H1 (cell line): ENCODE measurements at regions not wholly inside any gene's neighbourhood (a gene's known extent, or its start where the extent isn't known, plus 50 kb on each side); places are given as distances from the start of the nearest gene placed in this dataset.

Experiments
- CTCF ChIA-PET: fragments of 300-600 bp; sonication (Branson Sonifier 250); formaldehyde crosslinking; loops from one replicate; lab custom pipeline; 2021; ENCODE audit not compliant: partially characterized antibody; lab: Charles Lee
- POLR2A ChIA-PET: fragments of 300-600 bp; sonication (Branson Sonifier 250); formaldehyde crosslinking; loops from one replicate; lab custom pipeline; 2021; ENCODE audit warnings: inconsistent platforms; ENCODE audit not compliant: partially characterized antibody; lab: Charles Lee
- DNase-seq, 2 experiments: peaks; one replicate each; pipeline versions ENCODE4 v3.0.0 to v3.0.0-alpha.2; 2010 to 2022; ENCODE audit warnings: low spot score in 2 of 2, low read depth in 1 of 2, mixed read lengths in 1 of 2
- FAIRE-seq: peaks from 2 replicates; lab custom pipeline; 2011; peaks lifted over from hg19 to GRCh38; lab: Jason Lieb, UNC
- H2AFZ ChIP-seq: 2 replicates; pipeline ENCODE4 v1.8.1; 2012; ENCODE audit warnings: low read length, inconsistent platforms
- H2AK5ac ChIP-seq: 2 replicates; pipeline ENCODE4 v1.6.1; 2013; ENCODE audit warnings: low read depth, low read length
- H2BK120ac ChIP-seq: replicated peaks from 2 replicates; pipeline ENCODE3; 2013; ENCODE audit warnings: low read depth, low read length, inconsistent platforms
- H2BK12ac ChIP-seq: 2 replicates; pipeline ENCODE4 v1.6.1; 2013; ENCODE audit warnings: low read depth, low read length
- H2BK15ac ChIP-seq: 2 replicates; pipeline ENCODE4 v1.6.1; 2013; ENCODE audit warnings: low read length
- H2BK20ac ChIP-seq: 2 replicates; pipeline ENCODE4 v1.6.1; 2013; ENCODE audit warnings: low read length
- H2BK5ac ChIP-seq: 2 replicates; pipeline ENCODE4 v1.6.1; 2013; ENCODE audit warnings: low read depth, low read length
- H3K14ac ChIP-seq: 2 replicates; pipeline ENCODE4 v1.6.1; 2013; ENCODE audit warnings: inconsistent platforms; ENCODE audit not compliant: insufficient read length
- H3K18ac ChIP-seq: 2 replicates; pipeline ENCODE4 v1.6.1; 2013; ENCODE audit warnings: low read length; ENCODE audit errors: extremely low read depth
- H3K23ac ChIP-seq: 2 replicates; pipeline ENCODE4 v1.6.1; 2013; ENCODE audit warnings: inconsistent platforms; ENCODE audit not compliant: insufficient read length
- H3K23me2 ChIP-seq: 2 replicates; pipeline ENCODE4 v1.6.1; 2013; ENCODE audit warnings: low read depth, low read length
- H3K27ac ChIP-seq: 2 replicates; pipeline ENCODE4 v1.6.1; 2011; ENCODE audit warnings: low read depth, low read length, inconsistent platforms
- H3K27me3 ChIP-seq, 4 experiments: replicated peaks in 1 of 4; 1 replicate in 1 of 4; 2 replicates in 3 of 4; pipeline versions ENCODE4 v1.6.1 to v1.8.1; 2011 to 2013; ENCODE audit warnings: low read length in 3 of 4, mild to moderate bottlenecking in 3 of 4, inconsistent platforms in 2 of 4, mixed read lengths in 2 of 4, moderate library complexity in 1 of 4; ENCODE audit not compliant: control insufficient read depth in 3 of 4, insufficient read depth in 3 of 4; ENCODE audit errors: extremely low read depth in 1 of 4
- H3K36me3 ChIP-seq, 4 experiments: 2 replicates each; pipeline versions ENCODE4 v1.6.1 to v1.8.1; 2011 to 2013; ENCODE audit warnings: mild to moderate bottlenecking in 4 of 4, low read length in 3 of 4, moderate library complexity in 2 of 4, control low read depth in 1 of 4, inconsistent platforms in 1 of 4; ENCODE audit not compliant: insufficient read depth in 4 of 4, control insufficient read depth in 2 of 4
- H3K4ac ChIP-seq: replicated peaks from 2 replicates; pipeline ENCODE3; 2013; ENCODE audit warnings: low read length, low read depth, mixed read lengths, inconsistent platforms; ENCODE audit not compliant: insufficient read length
- H3K4me1 ChIP-seq, 4 experiments: replicated peaks in 1 of 4; 1 replicate in 1 of 4; 2 replicates in 3 of 4; pipeline versions ENCODE4 v1.6.1 to v1.8.1; 2011 to 2013; ENCODE audit warnings: low read length in 3 of 4, inconsistent platforms in 2 of 4, mixed read lengths in 1 of 4; ENCODE audit not compliant: insufficient read depth in 4 of 4, control insufficient read depth in 3 of 4
- H3K4me2 ChIP-seq, 2 experiments: 2 replicates each; pipeline versions ENCODE4 v1.6.1 to v1.8.1; 2011 to 2013; ENCODE audit warnings: low read depth in 2 of 2, low read length in 2 of 2, control low read depth in 1 of 2, inconsistent platforms in 1 of 2, mild to moderate bottlenecking in 1 of 2; ENCODE audit not compliant: insufficient read depth in 1 of 2
- H3K4me3 ChIP-seq, 4 experiments: fragments of 200-600, 300-600 bp in 1 of 4; sonication (generic), shearing (Covaris generic), sonication (Bioruptor Twin) in 1 of 4; 2 replicates each; pipeline versions ENCODE4 v1.5.1 to v1.8.1; 2011 to 2016; ENCODE audit warnings: low read length in 4 of 4, low read depth in 3 of 4, control low read depth in 2 of 4, inconsistent platforms in 2 of 4, mild to moderate bottlenecking in 2 of 4, mixed read lengths in 1 of 4, moderate library complexity in 1 of 4; ENCODE audit not compliant: insufficient read depth in 2 of 4; ENCODE audit errors: extremely low read depth in 1 of 4
- H3K56ac ChIP-seq: replicated peaks from 2 replicates; pipeline ENCODE3; 2013; ENCODE audit warnings: low read depth, mild to moderate bottlenecking, mixed read lengths, low read length, inconsistent platforms; ENCODE audit not compliant: insufficient read length
- H3K79me1 ChIP-seq: 2 replicates; pipeline ENCODE4 v1.6.1; 2013; ENCODE audit warnings: low read depth, low read length, control low read depth
- H3K79me2 ChIP-seq, 2 experiments: 2 replicates each; pipeline versions ENCODE4 v1.6.1 to v1.8.1; 2012 to 2013; ENCODE audit warnings: low read length in 2 of 2, mild to moderate bottlenecking in 2 of 2, inconsistent platforms in 1 of 2; ENCODE audit not compliant: insufficient read depth in 2 of 2, control insufficient read depth in 1 of 2
- H3K9ac ChIP-seq, 4 experiments: replicated peaks in 1 of 4; 1 replicate in 1 of 4; 2 replicates in 3 of 4; pipeline versions ENCODE4 v1.6.1 to v1.8.1; 2011 to 2013; ENCODE audit warnings: low read depth in 3 of 4, low read length in 3 of 4, control low read depth in 2 of 4, mild to moderate bottlenecking in 2 of 4, moderate library complexity in 2 of 4, inconsistent platforms in 1 of 4; ENCODE audit errors: extremely low read depth in 1 of 4
- H3K9me3 ChIP-seq, 2 experiments: 2 replicates each; pipeline versions ENCODE4 v1.6.1 to v1.8.1; 2012 to 2013; ENCODE audit warnings: mild to moderate bottlenecking in 2 of 2, moderate library complexity in 2 of 2, control low read depth in 1 of 2, inconsistent platforms in 1 of 2, low read depth in 1 of 2, low read length in 1 of 2, mixed read lengths in 1 of 2; ENCODE audit not compliant: insufficient read depth in 2 of 2
- H4K20me1 ChIP-seq, 2 experiments: replicated peaks in 1 of 2; 2 replicates each; pipeline versions ENCODE3 to v1.8.1; 2011 to 2013; ENCODE audit warnings: inconsistent platforms in 2 of 2, low read length in 2 of 2, mild to moderate bottlenecking in 1 of 2; ENCODE audit not compliant: insufficient read depth in 2 of 2, control insufficient read depth in 1 of 2
- H4K5ac ChIP-seq: 2 replicates; pipeline ENCODE4 v1.6.1; 2013; ENCODE audit warnings: low read length, low read depth, mixed read lengths, inconsistent platforms; ENCODE audit not compliant: insufficient read length
- H4K8ac ChIP-seq: 2 replicates; pipeline ENCODE4 v1.8.0; 2013; ENCODE audit warnings: mild to moderate bottlenecking, moderate library complexity, low read length, inconsistent platforms; ENCODE audit not compliant: insufficient read depth; ENCODE audit errors: extremely low read depth
- H4K91ac ChIP-seq: replicated peaks from 2 replicates; pipeline ENCODE3; 2013; ENCODE audit warnings: low read length, mixed read lengths, inconsistent platforms; ENCODE audit not compliant: insufficient read length
- CREB1 ChIP-seq: IDR thresholded peaks from 2 replicates; pipeline ENCODE4 v1.6.1; 2012; ENCODE audit warnings: inconsistent platforms
- EZH2 ChIP-seq: fragments of 200-600 bp; sonication (generic); IDR thresholded peaks from 2 replicates; pipeline ENCODE4 v1.7.1; 2012; ENCODE audit warnings: low read depth, mild to moderate bottlenecking, moderate library complexity, low read length, inconsistent platforms; ENCODE audit not compliant: severe bottlenecking
- JUND ChIP-seq: IDR thresholded peaks from 2 replicates; pipeline ENCODE4 v1.6.1; 2011; ENCODE audit warnings: mild to moderate bottlenecking, improper control_type of control experiment, low read length
- KDM1A ChIP-seq: fragments of 200-600, 300-600 bp; sonication (generic); IDR thresholded peaks from 2 replicates; pipeline ENCODE4 v1.7.1; 2016; ENCODE audit warnings: mild to moderate bottlenecking, low read length, borderline replicate concordance
- SIRT6 ChIP-seq: IDR thresholded peaks from one replicate; pipeline ENCODE4 v1.7.1; 2012; ENCODE audit warnings: low read length, inconsistent platforms
- SIX5 ChIP-seq: IDR thresholded peaks from 2 replicates; pipeline ENCODE4 v1.6.1; 2011; ENCODE audit warnings: mild to moderate bottlenecking, low read depth, low read length
- SP1 ChIP-seq: IDR thresholded peaks from 2 replicates; pipeline ENCODE4 v1.6.1; 2011; ENCODE audit warnings: low read depth, low read length
- SP4 ChIP-seq: IDR thresholded peaks from 2 replicates; pipeline ENCODE4 v1.6.1; 2012; ENCODE audit warnings: low read length, inconsistent platforms
- TBP ChIP-seq: IDR thresholded peaks from 2 replicates; pipeline ENCODE4 v1.6.1; 2011; ENCODE audit warnings: low read depth, low read length, improper control_type of control experiment
- WGBS, 2 experiments: shearing (Covaris generic) in 1 of 2; methylation state at CpG; one replicate each; pipeline versions ENCODE4 v1.1.6 to v1.1.7; 2013 to 2015; ENCODE audit warnings: low lambda C conversion rate in 2 of 2, mixed read lengths in 2 of 2, inconsistent platforms in 1 of 2, low coverage in 1 of 2, missing lambda C conversion rate in 1 of 2; ENCODE audit not compliant: insufficient replicate concordance in 2 of 2, insufficient coverage in 1 of 2, insufficient read length in 1 of 2; ENCODE audit errors: extremely low coverage in 1 of 2, missing lambda C conversion rate in 1 of 2; 5-methylcytosine and 5-hydroxymethylcytosine counted together

GRCh38 chr21:35838987-35839763 is 221.2 kb downstream of the SETD4 start:
- H4K5ac ChIP-seq = no peak overlapping the region
- no peak overlapping the region for H2BK120ac ChIP-seq
- H3K14ac ChIP-seq = no peak overlapping the region
- WGBS, 2 experiments = 93% methylated on average over 7 of the region's 7 CpGs; no CpG with 5 or more reads in 1 of the 2 experiments
- no peak overlapping the region for H2BK5ac ChIP-seq
- no peak overlapping the region for H4K8ac ChIP-seq
- no peak overlapping the region for H2BK20ac ChIP-seq
- no peaks in the 10 kb centered on the region for H3K23me2 ChIP-seq
- no peak for TF ChIP-seq EZH2
- TF ChIP-seq TBP = no peak
- TF ChIP-seq SIRT6 = no peak
- no peak for TF ChIP-seq KDM1A
- TF ChIP-seq JUND = no peak
- TF ChIP-seq SP4 = no peak
- TF ChIP-seq SP1 = no peak
- no peak for TF ChIP-seq SIX5
- no peak for TF ChIP-seq CREB1
- H3K18ac ChIP-seq = no peak overlapping the region
- H3K4me1 ChIP-seq = no peaks in the 10 kb centered on the region
- H3K56ac ChIP-seq = no peak overlapping the region
- H3K4me3 ChIP-seq = no peak overlapping the region
- no peak overlapping the region for H2AFZ ChIP-seq
- no peak overlapping the region for H2BK15ac ChIP-seq
- ChIA-PET CTCF (interaction anchor here (0.5 to 4.5 kb wide), 40 partner anchors 10 to 1208 kb away, joined by 3 to 29 read pairs (median 4); no protein-coding TSS in a partner anchor), POLR2A (no interaction called here)
- H2AK5ac ChIP-seq = no peak overlapping the region
- H3K4ac ChIP-seq = no peak overlapping the region
- no peak overlapping the region for H3K9ac ChIP-seq
- H3K4me2 ChIP-seq = no peak overlapping the region
- H3K79me1 ChIP-seq = no peaks in the 10 kb centered on the region
- H3K36me3 ChIP-seq = no peaks in the 10 kb centered on the region; a peak in 1 of 8 replicates
- H4K20me1 ChIP-seq = no peaks in the 10 kb centered on the region
- H3K27ac ChIP-seq = no peak overlapping the region
- H3K23ac ChIP-seq = no peak overlapping the region
- H4K91ac ChIP-seq = no peak overlapping the region
- H3K79me2 ChIP-seq = no peaks in the 10 kb centered on the region
- FAIRE-seq (no peak), DNase-seq (no peak)
- H3K9me3 ChIP-seq = no peaks in the 10 kb centered on the region
- no peak overlapping the region for H2BK12ac ChIP-seq
- no peaks in the 10 kb centered on the region for H3K27me3 ChIP-seq
